IMR-90 (cell line): ENCODE measurements at regions not wholly inside any gene's neighbourhood (a gene's known extent, or its start where the extent isn't known, plus 50 kb on each side); places are given as distances from the start of the nearest gene placed in this dataset.

Source experiments
- ATAC-seq: fragments of 200-7000 bp; cut with Tn5 transposase; 2 replicates; pipeline ENCODE4 v1.9.1; 2020; ENCODE audit warnings: low read depth, mild to moderate bottlenecking, moderate library complexity
- BruUV-seq: library from RNA; stranded (reverse); fragments of 400-500 nt; replicated peaks from 2 replicates; lab custom pipeline; 2021; lab: Mats Ljungman, UMichigan
- CTCF ChIA-PET: fragments of 300-600 bp; formaldehyde crosslinking; extraction: SDS; loops from one replicate; lab custom pipeline; 2021; ENCODE audit warnings: antibody characterized with exemption; lab: Yijun Ruan, JAX
- POLR2A ChIA-PET: fragments of 300-600 bp; sonication (Branson Sonifier 250); formaldehyde crosslinking; loops from one replicate; lab custom pipeline; 2022; ENCODE audit warnings: antibody characterized with exemption; ENCODE audit not compliant: unreplicated experiment; lab: Charles Lee
- DNase-seq: peaks from one replicate; pipeline ENCODE4 v3.0.0; 2013
- H2AFZ ChIP-seq: replicated peaks from 2 replicates; pipeline ENCODE3; 2013; ENCODE audit warnings: low read length, mild to moderate bottlenecking; ENCODE audit not compliant: poor library complexity
- H2AK5ac ChIP-seq: 2 replicates; pipeline ENCODE4 v1.6.1; 2013; ENCODE audit warnings: low read depth, low read length, inconsistent platforms
- H2AK9ac ChIP-seq: replicated peaks from 2 replicates; pipeline ENCODE3; 2013; ENCODE audit warnings: mild to moderate bottlenecking, low read depth, low read length, moderate library complexity; ENCODE audit not compliant: poor library complexity
- H2BK120ac ChIP-seq: 2 replicates; pipeline ENCODE4 v1.6.1; 2013; ENCODE audit warnings: low read depth, low read length, inconsistent platforms
- H2BK15ac ChIP-seq: 3 replicates; pipeline ENCODE4 v1.6.1; 2013; ENCODE audit warnings: low read depth, low read length, inconsistent platforms
- H2BK20ac ChIP-seq: 2 replicates; pipeline ENCODE4 v1.6.1; 2013; ENCODE audit warnings: low read depth, mild to moderate bottlenecking, inconsistent platforms, low read length, moderate library complexity
- H2BK5ac ChIP-seq: 2 replicates; pipeline ENCODE4 v1.6.1; 2013; ENCODE audit warnings: mild to moderate bottlenecking, low read depth, low read length, inconsistent platforms; ENCODE audit not compliant: poor library complexity, severe bottlenecking
- H3K14ac ChIP-seq: replicated peaks from 2 replicates; pipeline ENCODE4 v1.6.1; 2013; ENCODE audit warnings: low read depth, low read length, inconsistent platforms
- H3K18ac ChIP-seq: 2 replicates; pipeline ENCODE4 v1.6.1; 2013; ENCODE audit warnings: low read depth, low read length, control low read depth
- H3K23ac ChIP-seq: 2 replicates; pipeline ENCODE4 v1.6.1; 2013; ENCODE audit warnings: low read depth, low read length, inconsistent platforms
- H3K27ac ChIP-seq: 2 replicates; pipeline ENCODE4 v1.5.1; 2013; ENCODE audit warnings: mild to moderate bottlenecking, control low read depth, low read length; ENCODE audit not compliant: insufficient read depth
- H3K27me3 ChIP-seq: 2 replicates; pipeline ENCODE4 v1.6.1; 2013; ENCODE audit warnings: low read length; ENCODE audit not compliant: control insufficient read depth, insufficient read depth
- H3K36me3 ChIP-seq: 2 replicates; pipeline ENCODE4 v1.6.1; 2013; ENCODE audit warnings: low read length, mixed read lengths; ENCODE audit not compliant: control insufficient read depth, insufficient read depth
- H3K4ac ChIP-seq: 2 replicates; pipeline ENCODE4 v1.6.1; 2013; ENCODE audit warnings: low read depth, low read length, inconsistent platforms
- H3K4me1 ChIP-seq: 2 replicates; pipeline ENCODE4 v1.6.1; 2013; ENCODE audit warnings: low read length, mixed read lengths; ENCODE audit not compliant: control insufficient read depth, insufficient read depth
- H3K4me2 ChIP-seq: 2 replicates; pipeline ENCODE4 v1.6.1; 2013; ENCODE audit warnings: low read depth, mild to moderate bottlenecking, control low read depth, low read length, moderate library complexity
- H3K4me3 ChIP-seq: 2 replicates; pipeline ENCODE4 v1.5.1; 2013; ENCODE audit warnings: low read depth, mild to moderate bottlenecking, control low read depth, low read length, moderate library complexity; ENCODE audit not compliant: insufficient read depth
- H3K56ac ChIP-seq: 2 replicates; pipeline ENCODE4 v1.6.1; 2013; ENCODE audit warnings: low read length, inconsistent platforms; ENCODE audit not compliant: insufficient read depth; ENCODE audit errors: extremely low read depth
- H3K79me1 ChIP-seq, 2 experiments: 2 replicates each; pipeline ENCODE4 v1.6.1; 2013; ENCODE audit warnings: low read length in 2 of 2, inconsistent platforms in 1 of 2, low read depth in 1 of 2
- H3K9ac ChIP-seq: 2 replicates; pipeline ENCODE4 v1.6.1; 2013; ENCODE audit warnings: low read depth, low read length, control low read depth
- H3K9me1 ChIP-seq: 2 replicates; pipeline ENCODE4 v1.6.1; 2013; ENCODE audit warnings: low read length, inconsistent platforms; ENCODE audit not compliant: insufficient read depth
- H3K9me3 ChIP-seq: 2 replicates; pipeline ENCODE4 v1.6.1; 2013; ENCODE audit warnings: low read length; ENCODE audit not compliant: control insufficient read depth, insufficient read depth
- H4K20me1 ChIP-seq: 2 replicates; pipeline ENCODE4 v1.6.1; 2013; ENCODE audit warnings: low read length, inconsistent platforms; ENCODE audit not compliant: insufficient read depth
- H4K5ac ChIP-seq: 2 replicates; pipeline ENCODE4 v1.6.1; 2013; ENCODE audit warnings: mild to moderate bottlenecking, low read depth, low read length, control low read depth
- H4K8ac ChIP-seq, 2 experiments: 2 replicates each; pipeline ENCODE4 v1.6.1; 2013; ENCODE audit warnings: low read depth in 2 of 2, low read length in 2 of 2, control low read depth in 1 of 2, inconsistent platforms in 1 of 2
- H4K91ac ChIP-seq: 2 replicates; pipeline ENCODE4 v1.6.1; 2013; ENCODE audit warnings: low read depth, low read length, inconsistent platforms; ENCODE audit not compliant: insufficient read depth
- BHLHE40 ChIP-seq: fragments of 150-350 bp; IDR thresholded peaks from 2 replicates; pipeline ENCODE4 v1.6.1; 2016; ENCODE audit warnings: mild to moderate bottlenecking, low read depth, low read length
- CEBPB ChIP-seq: IDR thresholded peaks from 2 replicates; pipeline ENCODE4 v1.6.1; 2012; ENCODE audit warnings: low read depth, low read length, improper control_type of control experiment
- CHD1 ChIP-seq: IDR thresholded peaks from 2 replicates; pipeline ENCODE4 v1.6.1; 2012; ENCODE audit warnings: low read depth, low read length, improper control_type of control experiment
- ELK1 ChIP-seq: fragments of 150-350 bp; IDR thresholded peaks from 2 replicates; pipeline ENCODE4 v1.6.1; 2016; ENCODE audit warnings: low read depth, mild to moderate bottlenecking, low read length, moderate library complexity, borderline replicate concordance
- FOS ChIP-seq: fragments of 150-350 bp; IDR thresholded peaks from 2 replicates; pipeline ENCODE4 v1.6.1; 2016; ENCODE audit warnings: low read depth, low read length
- MAZ ChIP-seq: IDR thresholded peaks from 2 replicates; pipeline ENCODE4 v1.6.1; 2012; ENCODE audit warnings: low read depth, mild to moderate bottlenecking, low read length, improper control_type of control experiment, moderate library complexity, borderline replicate concordance
- NFE2L2 ChIP-seq: fragments of 150-350 bp; IDR thresholded peaks from 2 replicates; pipeline ENCODE4 v1.6.1; 2016; ENCODE audit warnings: low read depth, mild to moderate bottlenecking, low read length
- POLR2A ChIP-seq: IDR thresholded peaks from 2 replicates; pipeline ENCODE4 v1.6.1; 2012; ENCODE audit warnings: mild to moderate bottlenecking, low read depth, low read length
- RAD21 ChIP-seq: IDR thresholded peaks from 2 replicates; pipeline ENCODE4 v1.6.1; 2012; ENCODE audit warnings: low read length, improper control_type of control experiment
- RCOR1 ChIP-seq: IDR thresholded peaks from 2 replicates; pipeline ENCODE4 v1.6.1; 2012; ENCODE audit warnings: mild to moderate bottlenecking, low read length, improper control_type of control experiment; ENCODE audit not compliant: insufficient replicate concordance
- SMC3 ChIP-seq: fragments of 150-350 bp; IDR thresholded peaks from 2 replicates; pipeline ENCODE4 v1.6.1; 2016; ENCODE audit warnings: low read depth, mild to moderate bottlenecking, antibody characterized with exemption, low read length, moderate library complexity
- USF2 ChIP-seq: fragments of 150-350 bp; IDR thresholded peaks from 2 replicates; pipeline ENCODE4 v1.6.1; 2017; ENCODE audit warnings: mild to moderate bottlenecking, antibody characterized with exemption, low read length, low read depth
- WGBS, 2 experiments: methylation state at CpG; one replicate each; pipeline versions ENCODE4 v1.1.5 to v1.1.7; 2013; ENCODE audit warnings: missing lambda C conversion rate in 2 of 2; ENCODE audit not compliant: insufficient read length in 1 of 2; ENCODE audit errors: extremely low coverage in 2 of 2; 5-methylcytosine and 5-hydroxymethylcytosine counted together
- dilution Hi-C: fragments of 300-500 bp; cut with HindIII; formaldehyde crosslinking; loops from one replicate; pipeline ENCODE4 v1.14.3; 2018; ENCODE audit warnings: low sequenced_read_pairs; ENCODE audit not compliant: unreplicated experiment
- in situ Hi-C: fragments of 300-500 bp; cut with MboI; formaldehyde crosslinking; loops from 3 replicates; pipeline ENCODE4 v1.14.3; 2019; ENCODE audit warnings: low sequenced_read_pairs, inconsistent platforms, mixed read lengths
- intact Hi-C: fragments of 100-400 bp; cut with micrococcal nuclease; formaldehyde crosslinking; loops from 2 replicates; pipeline ENCODE4 v1.10.0; 2022

- dilution Hi-C loops (no loop called here), intact Hi-C loops (no loop called here), in situ Hi-C loops (no loop called here)
- H4K8ac ChIP-seq, result no peak overlapping the region
- H3K56ac ChIP-seq, result no peak overlapping the region
- POLR2A ChIA-PET, result no interaction called here
- H4K91ac ChIP-seq, result no peak overlapping the region
- no peak overlapping the region for H2AK5ac ChIP-seq
- no peaks in the 10 kb centered on the region for H3K79me1 ChIP-seq
- H3K9me1 ChIP-seq, result no peaks in the 10 kb centered on the region
- no peak overlapping the region for H4K5ac ChIP-seq
- no peak overlapping the region for H3K4me3 ChIP-seq
- no peak overlapping the region for H3K9ac ChIP-seq
- H2BK5ac ChIP-seq, result no peak overlapping the region
- CTCF ChIA-PET, result interaction anchor here (0.5 to 1.0 kb wide), 2 partner anchors 56 to 218 kb away, joined by 3 read pairs; no protein-coding TSS in a partner anchor
- H2BK120ac ChIP-seq, result no peak overlapping the region
- TF ChIP-seq RAD21, result no peak
- TF ChIP-seq NFE2L2, result no peak
- no peak for TF ChIP-seq CEBPB
- no peak for TF ChIP-seq BHLHE40
- TF ChIP-seq ELK1, result no peak
- no peak for TF ChIP-seq FOS
- no peak for TF ChIP-seq POLR2A
- TF ChIP-seq RCOR1, result no peak
- TF ChIP-seq MAZ, result no peak
- TF ChIP-seq SMC3, result no peak
- TF ChIP-seq CHD1, result no peak
- no peak for TF ChIP-seq USF2
- BruUV-seq, result no TSS peak
- no peak overlapping the region for H2BK20ac ChIP-seq
- no peak overlapping the region for H3K18ac ChIP-seq
- no peak overlapping the region for H3K14ac ChIP-seq
- WGBS, 2 experiments, result no CpG with 5 or more reads among the region's 3 CpGs
- no peaks in the 10 kb centered on the region for H3K4me1 ChIP-seq
- no peak overlapping the region for H2AFZ ChIP-seq
- H3K23ac ChIP-seq, result no peak overlapping the region
- H4K20me1 ChIP-seq, result no peaks in the 10 kb centered on the region
- no peaks in the 10 kb centered on the region for H3K27me3 ChIP-seq
- H3K27ac ChIP-seq, result no peak overlapping the region
- no peaks in the 10 kb centered on the region for H3K36me3 ChIP-seq
- H3K9me3 ChIP-seq, result no peaks in the 10 kb centered on the region
- DNase-seq (no peak), ATAC-seq (no peak)
- no peak overlapping the region for H3K4ac ChIP-seq
- no peak overlapping the region for H2BK15ac ChIP-seq
- H3K4me2 ChIP-seq, result no peak overlapping the region
- no peak overlapping the region for H2AK9ac ChIP-seq
These were observed 63.2 kb upstream of the SPAG16 start for GRCh38 chr2:213220967-213221603.
